CD14-positive monocyte (primary cell): ENCODE measurements at regions not wholly inside any gene's neighbourhood (a gene's known extent, or its start where the extent isn't known, plus 50 kb on each side); places are given as distances from the start of the nearest gene placed in this dataset.
"Not testable (repeated sequence)": the region's sequence is repeated elsewhere in the genome, so short reads cannot be mapped to it uniquely, and the experiment has no call there.

Source experiments
- DNase-seq, 3 donors: peaks; one replicate each; pipeline ENCODE4 v3.0.0-alpha.2; 2011 to 2022
- H2AFZ ChIP-seq: 2 replicates; pipeline ENCODE4 v1.6.0; 2012; ENCODE audit warnings: mild to moderate bottlenecking, low read depth, low read length, inconsistent platforms; ENCODE audit not compliant: insufficient read depth, poor library complexity, severe bottlenecking
- H3K27ac ChIP-seq, 2 donors: 1 replicate in 1 of 2; 2 replicates in 1 of 2; pipeline ENCODE4 v1.5.1; 2012 to 2013; ENCODE audit warnings: low read length in 2 of 2, control low read depth in 1 of 2, inconsistent platforms in 1 of 2, low read depth in 1 of 2, mild to moderate bottlenecking in 1 of 2
- H3K27me3 ChIP-seq, 2 donors: one replicate each; pipeline versions ENCODE4 v1.6.0 to v1.6.1; 2011 to 2013; ENCODE audit warnings: low read length in 2 of 2; ENCODE audit not compliant: control insufficient read depth in 2 of 2, insufficient read depth in 2 of 2
- H3K36me3 ChIP-seq, 2 donors: replicated peaks in 1 of 2; 1 replicate in 1 of 2; 2 replicates in 1 of 2; pipeline versions ENCODE4 v1.5.1 to v1.6.1; 2012 to 2013; ENCODE audit warnings: low read length in 2 of 2, control low read depth in 1 of 2, inconsistent platforms in 1 of 2, mild to moderate bottlenecking in 1 of 2; ENCODE audit not compliant: insufficient read depth in 2 of 2, control insufficient read depth in 1 of 2
- H3K4me1 ChIP-seq, 2 donors: 1 replicate in 1 of 2; 2 replicates in 1 of 2; pipeline versions ENCODE4 v1.5.1 to v1.6.1; 2012 to 2013; ENCODE audit warnings: low read length in 2 of 2, control low read depth in 1 of 2, inconsistent platforms in 1 of 2, mild to moderate bottlenecking in 1 of 2, moderate library complexity in 1 of 2; ENCODE audit not compliant: insufficient read depth in 2 of 2, control insufficient read depth in 1 of 2
- H3K4me2 ChIP-seq: replicated peaks from 2 replicates; pipeline ENCODE3; 2012; ENCODE audit warnings: low read length, moderate library complexity, mild to moderate bottlenecking; ENCODE audit not compliant: poor library complexity, severe bottlenecking; ENCODE audit errors: extremely low read depth
- H3K4me3 ChIP-seq, 3 experiments: fragments of 200-600 bp in 1 of 3; sonication (generic) in 1 of 3; replicated peaks in 1 of 3; 1 replicate in 2 of 3; 2 replicates in 1 of 3; pipeline ENCODE4 v1.5.1; 2011 to 2013; ENCODE audit warnings: low read length in 3 of 3, mild to moderate bottlenecking in 3 of 3, control low read depth in 2 of 3, low read depth in 2 of 3, inconsistent platforms in 1 of 3, moderate library complexity in 1 of 3
- H3K79me2 ChIP-seq: 2 replicates; pipeline ENCODE4 v1.6.0; 2012; ENCODE audit warnings: mild to moderate bottlenecking, control low read depth, inconsistent platforms, low read length, moderate library complexity; ENCODE audit not compliant: insufficient read depth
- H3K9ac ChIP-seq: 2 replicates; pipeline ENCODE4 v1.6.0; 2017; ENCODE audit warnings: low read length, mild to moderate bottlenecking; ENCODE audit not compliant: insufficient read depth, poor library complexity, severe bottlenecking
- H3K9me3 ChIP-seq, 2 donors: replicated peaks in 1 of 2; 1 replicate in 1 of 2; 2 replicates in 1 of 2; pipeline versions ENCODE4 v1.5.1 to v1.6.1; 2012 to 2013; ENCODE audit warnings: low read length in 2 of 2, control low read depth in 1 of 2; ENCODE audit not compliant: control insufficient read depth in 1 of 2, insufficient read depth in 1 of 2
- H4K20me1 ChIP-seq: 2 replicates; pipeline ENCODE4 v1.6.0; 2012; ENCODE audit warnings: mild to moderate bottlenecking, low read length, control low read depth, moderate library complexity; ENCODE audit not compliant: insufficient read depth
- H3K27ac Mint-ChIP-seq, 7 donors: one replicate each; pipeline ENCODE4 v1.8.0; 2020; ENCODE audit warnings: mild to moderate bottlenecking in 7 of 7, mixed read lengths in 7 of 7, moderate library complexity in 6 of 7, inconsistent platforms in 2 of 7
- H3K27me3 Mint-ChIP-seq, 3 donors: one replicate each; pipeline ENCODE4 v1.8.0; 2021 to 2022; ENCODE audit warnings: low read depth in 3 of 3, mild to moderate bottlenecking in 3 of 3, mixed read lengths in 3 of 3, moderate library complexity in 3 of 3, inconsistent platforms in 1 of 3
- H3K36me3 Mint-ChIP-seq, 2 donors: one replicate each; pipeline ENCODE4 v1.8.0; 2020; ENCODE audit warnings: mixed read lengths in 2 of 2, inconsistent platforms in 1 of 2, mild to moderate bottlenecking in 1 of 2
- H3K4me1 Mint-ChIP-seq: one replicate; pipeline ENCODE4 v1.8.0; 2020; ENCODE audit warnings: mild to moderate bottlenecking, mixed read lengths
- H3K4me3 Mint-ChIP-seq, 2 donors: one replicate each; pipeline ENCODE4 v1.8.0; 2020; ENCODE audit warnings: mild to moderate bottlenecking in 2 of 2, mixed read lengths in 2 of 2, moderate library complexity in 1 of 2
- H3K9me3 Mint-ChIP-seq, 7 donors: one replicate each; pipeline ENCODE4 v1.8.0; 2020 to 2022; ENCODE audit warnings: mixed read lengths in 7 of 7, mild to moderate bottlenecking in 6 of 7, moderate library complexity in 6 of 7, inconsistent platforms in 2 of 7
- WGBS: methylation state at CpG from one replicate; pipeline ENCODE4 v1.1.5; 2013; ENCODE audit warnings: missing lambda C conversion rate; ENCODE audit not compliant: insufficient coverage; 5-methylcytosine and 5-hydroxymethylcytosine counted together
- intact Hi-C, 2 donors: fragments of 100-400 bp; cut with micrococcal nuclease; formaldehyde crosslinking; loops; one replicate each; pipeline versions ENCODE4 v1.15.0 to v1.15.1; 2023
- TF ChIP-seq, protein P1 (sequence below): fragments of 200-600 bp; IDR thresholded peaks from one replicate; pipeline ENCODE4 v1.8.0; 2022; ENCODE audit warnings: antibody characterized with exemption, mild to moderate bottlenecking

DNA sequence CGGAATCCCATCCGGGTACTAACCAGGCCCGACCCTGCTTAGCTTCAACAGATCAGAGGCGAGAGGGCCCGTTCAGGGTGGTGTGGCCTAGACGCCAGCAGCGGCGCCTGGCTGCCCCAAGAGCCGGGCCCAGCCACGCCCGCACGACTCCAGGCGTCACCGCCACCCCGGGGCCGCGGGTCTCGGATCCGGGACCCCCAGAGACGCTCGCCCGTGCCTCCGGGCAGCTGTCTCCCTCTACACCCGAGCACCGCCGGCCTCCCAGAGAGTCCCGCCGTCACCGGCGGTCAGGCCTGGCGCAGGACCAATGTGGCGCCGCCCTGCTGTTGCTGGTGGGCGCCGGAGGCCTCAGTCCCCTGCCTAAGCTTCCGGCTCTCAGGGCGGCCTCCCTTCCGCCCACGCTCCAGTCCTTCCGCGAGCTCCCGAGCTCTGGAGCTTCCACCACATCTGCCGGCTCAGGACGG lies 441.2 kb upstream of the DEFB115 start:
- 70% methylated on average over 37 of the region's 44 CpGs for WGBS
- Histone ChIP-seq H3K4me2 (no peak overlapping the region), H3K4me1 (no peaks in the 10 kb centered on the region), H3K36me3 (no peaks in the 10 kb centered on the region), H3K27me3 (no peaks in the 10 kb centered on the region), H4K20me1 (no peaks in the 10 kb centered on the region), H3K79me2 (no peaks in the 10 kb centered on the region), H3K4me3 (peak overlapping the region in 1 of 3 experiments; percentile 14), H3K27ac (no peak overlapping the region), H3K9me3 (peaks cover 53 to 76% of the 10 kb centered on the region in 2 donors), H3K9ac (no peak overlapping the region), H2AFZ (no peak overlapping the region)
- TF ChIP-seq, protein P1, sequence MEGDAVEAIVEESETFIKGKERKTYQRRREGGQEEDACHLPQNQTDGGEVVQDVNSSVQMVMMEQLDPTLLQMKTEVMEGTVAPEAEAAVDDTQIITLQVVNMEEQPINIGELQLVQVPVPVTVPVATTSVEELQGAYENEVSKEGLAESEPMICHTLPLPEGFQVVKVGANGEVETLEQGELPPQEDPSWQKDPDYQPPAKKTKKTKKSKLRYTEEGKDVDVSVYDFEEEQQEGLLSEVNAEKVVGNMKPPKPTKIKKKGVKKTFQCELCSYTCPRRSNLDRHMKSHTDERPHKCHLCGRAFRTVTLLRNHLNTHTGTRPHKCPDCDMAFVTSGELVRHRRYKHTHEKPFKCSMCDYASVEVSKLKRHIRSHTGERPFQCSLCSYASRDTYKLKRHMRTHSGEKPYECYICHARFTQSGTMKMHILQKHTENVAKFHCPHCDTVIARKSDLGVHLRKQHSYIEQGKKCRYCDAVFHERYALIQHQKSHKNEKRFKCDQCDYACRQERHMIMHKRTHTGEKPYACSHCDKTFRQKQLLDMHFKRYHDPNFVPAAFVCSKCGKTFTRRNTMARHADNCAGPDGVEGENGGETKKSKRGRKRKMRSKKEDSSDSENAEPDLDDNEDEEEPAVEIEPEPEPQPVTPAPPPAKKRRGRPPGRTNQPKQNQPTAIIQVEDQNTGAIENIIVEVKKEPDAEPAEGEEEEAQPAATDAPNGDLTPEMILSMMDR: no peak
- no peak overlapping the region for H3K4me3 Mint-ChIP-seq
- H3K27me3 Mint-ChIP-seq: peaks cover 2 to 8% (median 5%) of the 10 kb centered on the region in 3 donors
- no peaks in the 10 kb centered on the region for H3K4me1 Mint-ChIP-seq
- H3K9me3 Mint-ChIP-seq: peaks cover 0 to 21% (median 0%) of the 10 kb centered on the region in 7 donors
- no peaks in the 10 kb centered on the region for H3K36me3 Mint-ChIP-seq
- intact Hi-C loops: no loop called here
- DNase-seq: peak in 1 of 3 donors; percentile 8
- no peak overlapping the region for H3K27ac Mint-ChIP-seq

DNA sequence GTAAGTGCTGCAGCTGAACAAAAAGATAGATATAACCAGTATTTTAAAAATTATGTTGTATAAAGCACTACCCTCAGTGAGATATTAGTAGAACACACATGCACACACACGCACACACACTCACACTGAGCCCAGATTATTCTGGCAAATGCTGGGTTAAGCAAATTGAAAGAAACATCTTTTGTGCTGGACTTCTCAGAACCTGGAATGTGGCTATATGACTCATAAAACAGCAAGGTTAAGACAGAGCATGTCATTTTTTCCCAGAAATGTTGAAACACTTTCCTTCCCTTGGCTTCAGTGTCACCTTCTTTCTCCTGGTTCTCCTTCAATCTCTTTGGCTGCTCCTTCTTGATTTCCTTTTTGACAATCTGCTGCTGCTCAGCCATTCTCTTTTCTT lies 435.8 kb upstream of the DEFB115 start:
- H3K4me3 ChIP-seq, H2AFZ ChIP-seq, H3K27me3 Mint-ChIP-seq, H3K4me1 Mint-ChIP-seq, H3K9me3 Mint-ChIP-seq, H3K9ac ChIP-seq, H4K20me1 ChIP-seq, H3K4me1 ChIP-seq, H3K79me2 ChIP-seq, H3K27ac Mint-ChIP-seq, DNase-seq, H3K4me3 Mint-ChIP-seq, H3K36me3 Mint-ChIP-seq, H3K27ac ChIP-seq, intact Hi-C loops, H3K4me2 ChIP-seq, H3K36me3 ChIP-seq, H3K27me3 ChIP-seq: not testable (repeated sequence)
- 80% methylated on average over 1 of the region's 1 CpG for WGBS
- peaks cover 21 to 55% of the 10 kb centered on the region in 2 donors for H3K9me3 ChIP-seq

DNA sequence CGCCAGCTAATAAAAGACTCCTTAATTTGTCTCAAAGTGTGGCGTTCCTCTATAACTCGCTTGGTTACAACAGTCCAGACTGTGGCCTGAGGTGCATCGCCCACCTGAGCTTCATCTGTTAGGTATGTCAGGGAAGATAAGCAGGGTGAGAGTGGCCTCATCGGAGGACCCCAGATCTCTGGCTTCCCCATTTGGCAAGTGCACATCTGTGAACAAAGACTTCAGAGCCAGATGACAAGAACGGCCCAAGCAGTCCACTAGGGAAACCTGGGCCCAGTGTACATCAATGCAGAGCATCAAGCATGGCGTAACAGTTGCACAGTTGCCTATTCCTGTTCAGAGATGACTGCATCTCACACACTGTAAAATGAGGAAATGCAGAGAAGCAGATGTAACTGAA lies 432.8 kb upstream of the DEFB115 start:
- H3K27me3 ChIP-seq, intact Hi-C loops, H3K36me3 ChIP-seq, H3K36me3 Mint-ChIP-seq, H3K4me3 ChIP-seq, H3K4me3 Mint-ChIP-seq, DNase-seq, H3K4me2 ChIP-seq, H3K27me3 Mint-ChIP-seq, H3K27ac ChIP-seq, H2AFZ ChIP-seq, H3K4me1 ChIP-seq, H3K4me1 Mint-ChIP-seq, H3K79me2 ChIP-seq, H4K20me1 ChIP-seq, H3K9ac ChIP-seq, H3K27ac Mint-ChIP-seq: not testable (repeated sequence)
- WGBS: 89% methylated on average over 6 of the region's 7 CpGs
- peaks cover 7 to 21% (median 13%) of the 10 kb centered on the region in 7 donors for H3K9me3 Mint-ChIP-seq
- H3K9me3 ChIP-seq: peaks cover 29 to 58% of the 10 kb centered on the region in 2 donors

DNA sequence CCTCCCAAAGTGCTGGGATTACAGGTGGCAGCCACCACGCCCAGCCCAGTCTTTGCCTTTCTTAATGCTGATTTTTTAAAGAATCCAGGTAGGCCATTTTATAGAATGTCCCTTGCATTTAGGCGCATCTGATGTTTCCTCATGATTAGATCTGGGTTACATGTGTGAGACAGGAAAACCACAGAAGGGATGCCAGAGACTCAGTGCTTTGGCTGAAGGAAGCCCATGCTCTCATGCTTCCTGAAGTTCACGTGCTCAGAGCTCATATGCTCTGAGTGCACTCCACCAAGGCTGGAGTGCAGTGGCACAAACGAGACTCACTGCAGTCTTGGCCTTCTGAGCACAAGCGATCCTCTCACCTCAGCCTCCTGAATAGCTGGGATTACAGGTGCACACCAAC lies 411.5 kb upstream of the DEFB115 start:
- H2AFZ ChIP-seq, H4K20me1 ChIP-seq, H3K4me1 ChIP-seq, H3K79me2 ChIP-seq, intact Hi-C loops, H3K4me3 Mint-ChIP-seq, H3K27me3 Mint-ChIP-seq, H3K9ac ChIP-seq, H3K36me3 ChIP-seq, DNase-seq, H3K4me3 ChIP-seq, H3K4me1 Mint-ChIP-seq, H3K27me3 ChIP-seq, H3K9me3 ChIP-seq, H3K27ac Mint-ChIP-seq, H3K36me3 Mint-ChIP-seq, H3K4me2 ChIP-seq, H3K27ac ChIP-seq: not testable (repeated sequence)
- 57% methylated on average over 3 of the region's 5 CpGs for WGBS
- peaks cover 11 to 41% (median 23%) of the 10 kb centered on the region in 7 donors for H3K9me3 Mint-ChIP-seq
